HCT116 (cell line): ENCODE measurements at regions not wholly inside any gene's neighbourhood (a gene's known extent, or its start where the extent isn't known, plus 50 kb on each side); places are given as distances from the start of the nearest gene placed in this dataset.

Experiments
- ATAC-seq: fragments of 200-7000 bp; cut with Tn5 transposase; 2 replicates; pipeline ENCODE4 v1.9.1; 2020; ENCODE audit warnings: mild to moderate bottlenecking, moderate library complexity
- BruUV-seq: library from RNA; stranded (reverse); fragments of 400-500 nt; replicated peaks from 2 replicates; lab custom pipeline; 2021; lab: Mats Ljungman, UMichigan
- CTCF ChIA-PET: fragments of 300-600 bp; sonication (Branson Sonifier 250); formaldehyde crosslinking; loops from one replicate; lab custom pipeline; 2021; ENCODE audit warnings: antibody characterized with exemption; lab: Charles Lee
- POLR2A ChIA-PET: fragments of 300-600, 350-600 bp; sonication (Branson Sonifier 250); formaldehyde crosslinking; loops from one replicate; lab custom pipeline; 2021; ENCODE audit warnings: antibody characterized with exemption; lab: Charles Lee
- RAD21 ChIA-PET, 2 experiments: fragments of 300-600 bp; sonication (Branson Sonifier 250); formaldehyde crosslinking; loops; one replicate each; lab custom pipeline; 2023; ENCODE audit warnings: low total read pairs in 2 of 2; ENCODE audit not compliant: uncharacterized antibody in 2 of 2, unreplicated experiment in 2 of 2, low non-redundant PET in 1 of 2; lab: Charles Lee
- DNase-seq: peaks from one replicate; pipeline ENCODE4 v3.0.0-alpha.2; 2010; ENCODE audit warnings: low read depth, low spot score
- H2AFZ ChIP-seq: fragments of 200-600 bp; shearing (Covaris generic), sonication (generic); 2 replicates; pipeline ENCODE4 v1.6.1; 2017; ENCODE audit warnings: low read depth, mixed run types, mixed read lengths, antibody characterized with exemption, low read length; ENCODE audit not compliant: poor library complexity, severe bottlenecking
- H3K27ac ChIP-seq: 2 replicates; pipeline ENCODE4 v1.5.1; 2012; ENCODE audit warnings: low read depth, low read length
- H3K27me3 ChIP-seq: fragments of 200-600 bp; sonication (generic); 2 replicates; pipeline ENCODE4 v1.6.1; 2016; ENCODE audit warnings: mixed run types, low read length, mixed read lengths; ENCODE audit not compliant: insufficient read depth
- H3K36me3 ChIP-seq, 2 experiments: fragments of 200-500 bp in 1 of 2; fragments of 200-600 bp in 1 of 2; sonication (Bioruptor generic) in 1 of 2; sonication (generic) in 1 of 2; 2 replicates each; pipeline versions ENCODE4 v1.5.1 to v1.6.1; 2014 to 2016; ENCODE audit warnings: low read length in 2 of 2, inconsistent platforms in 1 of 2, mixed read lengths in 1 of 2, mixed run types in 1 of 2; ENCODE audit not compliant: insufficient read depth in 2 of 2, control insufficient read depth in 1 of 2
- H3K4me1 ChIP-seq, 2 experiments: fragments of 200-600 bp in 1 of 2; sonication (generic) in 1 of 2; 2 replicates each; pipeline versions ENCODE4 v1.5.1 to v1.6.1; 2012 to 2017; ENCODE audit warnings: low read length in 2 of 2, inconsistent platforms in 1 of 2, mild to moderate bottlenecking in 1 of 2, mixed read lengths in 1 of 2, mixed run types in 1 of 2, moderate library complexity in 1 of 2; ENCODE audit not compliant: insufficient read depth in 2 of 2, control insufficient read depth in 1 of 2
- H3K4me2 ChIP-seq: fragments of 200-600 bp; sonication (generic); 2 replicates; pipeline ENCODE4 v1.6.1; 2017; ENCODE audit warnings: mixed run types, low read length, mixed read lengths
- H3K4me3 ChIP-seq, 2 experiments: fragments of 200-600 bp in 1 of 2; sonication (generic) in 1 of 2; replicated peaks in 1 of 2; 2 replicates each; pipeline ENCODE4 v1.5.1; 2011 to 2016; ENCODE audit warnings: low read length in 2 of 2, control low read depth in 1 of 2, low read depth in 1 of 2, mild to moderate bottlenecking in 1 of 2, mixed read lengths in 1 of 2, mixed run types in 1 of 2
- H3K79me2 ChIP-seq: fragments of 200-600 bp; sonication (generic); 2 replicates; pipeline ENCODE4 v1.6.1; 2017; ENCODE audit warnings: mild to moderate bottlenecking, mixed run types, low read length, moderate library complexity, mixed read lengths; ENCODE audit not compliant: insufficient read depth
- H3K9ac ChIP-seq: fragments of 200-600 bp; sonication (generic); 2 replicates; pipeline ENCODE4 v1.6.1; 2016; ENCODE audit warnings: low read length, mixed read lengths
- H3K9me2 ChIP-seq: fragments of 200-600 bp; sonication (generic), shearing (Covaris generic); 2 replicates; pipeline ENCODE4 v1.6.1; 2017; ENCODE audit warnings: mixed run types, mild to moderate bottlenecking, moderate library complexity; ENCODE audit not compliant: insufficient read depth
- H3K9me3 ChIP-seq, 2 experiments: fragments of 200-500 bp in 1 of 2; fragments of 200-600 bp in 1 of 2; sonication (Bioruptor generic) in 1 of 2; sonication (generic) in 1 of 2; 2 replicates each; pipeline ENCODE4 v1.6.1; 2014 to 2017; ENCODE audit warnings: low read length in 2 of 2, mixed read lengths in 2 of 2, inconsistent platforms in 1 of 2, low read depth in 1 of 2, mild to moderate bottlenecking in 1 of 2, mixed run types in 1 of 2, moderate library complexity in 1 of 2; ENCODE audit not compliant: control insufficient read depth in 1 of 2, insufficient read depth in 1 of 2
- H4K20me1 ChIP-seq: fragments of 200-600 bp; sonication (generic), shearing (Covaris generic); 2 replicates; pipeline ENCODE4 v1.6.1; 2017; ENCODE audit warnings: mixed run types, mild to moderate bottlenecking, moderate library complexity; ENCODE audit not compliant: insufficient read depth
- CBX3 ChIP-seq: IDR thresholded peaks from 2 replicates; pipeline ENCODE4 v1.6.1; 2012; ENCODE audit warnings: low read depth
- EGR1 ChIP-seq: IDR thresholded peaks from 2 replicates; pipeline ENCODE4 v1.6.1; 2012; ENCODE audit warnings: low read depth
- ELF1 ChIP-seq: IDR thresholded peaks from 2 replicates; pipeline ENCODE4 v1.6.1; 2012; ENCODE audit warnings: low read depth, borderline replicate concordance
- EZH2 ChIP-seq: fragments of 200-600 bp; sonication (generic); IDR thresholded peaks from 2 replicates; pipeline ENCODE4 v1.6.1; 2017; ENCODE audit warnings: antibody characterized with exemption, mixed run types
- FOSL1 ChIP-seq: IDR thresholded peaks from 2 replicates; pipeline ENCODE4 v1.6.1; 2012; ENCODE audit warnings: low read depth
- JUND ChIP-seq: IDR thresholded peaks from 2 replicates; pipeline ENCODE4 v1.6.1; 2012
- POLR2A ChIP-seq: IDR thresholded peaks from 2 replicates; pipeline ENCODE4 v1.7.0; 2011; ENCODE audit warnings: borderline replicate concordance; ENCODE audit not compliant: insufficient read depth, insufficient read length; ENCODE audit errors: extremely low read depth
- POLR2AphosphoS5 ChIP-seq: IDR thresholded peaks from 2 replicates; pipeline ENCODE4 v1.6.1; 2011; ENCODE audit warnings: mild to moderate bottlenecking, low read depth, low read length, moderate library complexity
- REST ChIP-seq: IDR thresholded peaks from 2 replicates; pipeline ENCODE4 v1.6.1; 2012; ENCODE audit warnings: low read depth
- SRF ChIP-seq: IDR thresholded peaks from 2 replicates; pipeline ENCODE4 v1.6.1; 2012; ENCODE audit warnings: low read depth
- TCF7L2 ChIP-seq: IDR thresholded peaks from 2 replicates; pipeline ENCODE4 v1.7.0; 2011; ENCODE audit warnings: borderline replicate concordance, inconsistent platforms; ENCODE audit not compliant: insufficient read depth, insufficient read length; ENCODE audit errors: extremely low read depth
- ZFX ChIP-seq: fragments of 450-650 bp; IDR thresholded peaks from 2 replicates; pipeline ENCODE4 v1.6.1; 2017
- ZNF274 ChIP-seq: fragments of 200-500 bp; sonication (Bioruptor generic); IDR thresholded peaks from 2 replicates; pipeline ENCODE4 v1.6.1; 2014; ENCODE audit warnings: mild to moderate bottlenecking, low read depth, low read length, inconsistent platforms
- intact Hi-C: fragments of 100-400 bp; cut with micrococcal nuclease; formaldehyde crosslinking; loops from 2 replicates; pipeline ENCODE4 v1.10.0; 2022
- TF ChIP-seq, protein P1 (sequence below), 3 experiments: fragments of 200-600 bp in 1 of 3; sonication (generic) in 1 of 3; IDR thresholded peaks in 2 of 3; conservative IDR thresholded peaks in 1 of 3; 2 replicates each; pipeline ENCODE4 v1.5.1; 2012 to 2017; ENCODE audit warnings: low read depth in 2 of 3, low read length in 2 of 3, antibody characterized with exemption in 1 of 3, borderline replicate concordance in 1 of 3, control low read depth in 1 of 3, mild to moderate bottlenecking in 1 of 3, mixed read lengths in 1 of 3, mixed run types in 1 of 3, moderate library complexity in 1 of 3; ENCODE audit not compliant: insufficient read depth in 1 of 3

- POLR2A ChIA-PET, result no interaction called here
- peaks cover 5 to 6% of the 10 kb centered on the region in 2 experiments; a peak in 2 of 4 replicates for H3K9me3 ChIP-seq
- ATAC-seq (no peak), DNase-seq (no peak)
- H3K79me2 ChIP-seq, result no peaks in the 10 kb centered on the region
- H3K27ac ChIP-seq, result no peak overlapping the region
- CTCF ChIA-PET, result interaction anchor here (1.3 to 6.7 kb wide), 3 partner anchors 96 to 348 kb away, joined by 3 to 79 read pairs (median 6); no protein-coding TSS in a partner anchor
- no peak overlapping the region for H2AFZ ChIP-seq
- BruUV-seq, result no TSS peak
- no peaks in the 10 kb centered on the region for H4K20me1 ChIP-seq
- RAD21 ChIA-PET, result interaction anchor here in 1 of 2 experiments (0.6 kb wide), 1 partner anchor 150 kb away, joined by 3 read pairs; no protein-coding TSS in a partner anchor
- H3K9me2 ChIP-seq, result no peaks in the 10 kb centered on the region
- TF ChIP-seq POLR2A (no peak), ELF1 (no peak), SRF (no peak), TCF7L2 (no peak), POLR2AphosphoS5 (no peak)
- intact Hi-C loops, result loop anchor here (5.0 kb wide), 2 partner anchors 95 to 230 kb away; no protein-coding TSS in a partner anchor
- H3K36me3 ChIP-seq, result no peaks in the 10 kb centered on the region
- peaks cover 3 to 5% of the 10 kb centered on the region in 2 experiments; a peak in 1 of 4 replicates for H3K4me1 ChIP-seq
- no peak overlapping the region for H3K4me3 ChIP-seq
- H3K9ac ChIP-seq, result no peak overlapping the region
- no peaks in the 10 kb centered on the region; the same call in 1 of the 2 replicates for H3K27me3 ChIP-seq
- no peak overlapping the region for H3K4me2 ChIP-seq
Measured at GRCh38 chr20:22682381-22682780, 98.0 kb upstream of the FOXA2 start.

DNA sequence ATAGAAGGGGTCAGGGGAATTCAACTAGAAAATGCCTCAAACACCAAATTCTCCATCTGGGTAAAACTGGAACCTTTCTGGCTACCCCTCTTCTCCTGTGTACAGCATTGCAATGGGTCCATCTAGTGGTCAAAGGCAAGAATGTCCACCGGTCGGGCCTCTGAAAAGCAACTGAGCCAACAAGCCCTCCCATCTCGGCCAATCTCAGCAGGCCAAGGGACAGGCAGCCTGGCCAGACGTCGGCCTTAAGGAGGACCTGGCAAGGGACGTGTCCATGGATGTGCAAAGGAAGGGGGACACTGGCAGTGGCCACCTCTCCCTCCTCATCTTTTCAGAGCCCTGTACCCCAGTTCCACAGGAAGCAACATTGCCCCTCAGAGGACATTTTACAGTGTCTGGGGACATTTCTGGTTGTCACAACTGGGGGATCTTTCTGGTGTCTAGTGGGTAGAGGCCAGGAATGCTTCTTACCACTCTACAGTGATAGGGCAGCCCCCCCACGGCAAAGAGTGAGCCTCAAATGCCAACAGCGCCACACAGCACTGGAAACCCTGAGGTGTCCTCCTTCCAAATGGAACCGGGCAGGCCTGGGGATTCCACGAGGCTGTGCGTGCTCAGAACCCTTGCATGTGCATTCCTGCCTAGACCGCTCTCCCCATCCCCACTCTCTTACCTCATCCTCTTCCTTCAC, 99.8 kb upstream of the FOXA2 start:
- Histone ChIP-seq H3K4me1 (peaks cover 3 to 5% of the 10 kb centered on the region in 2 experiments; a peak in 1 of 4 replicates), H3K4me2 (peak overlapping the region; percentile 22; the same call in 1 of the 2 replicates), H3K36me3 (no peaks in the 10 kb centered on the region), H3K27me3 (no peaks in the 10 kb centered on the region; the same call in 1 of the 2 replicates), H3K9ac (no peak overlapping the region), H3K4me3 (no peak overlapping the region), H3K79me2 (no peaks in the 10 kb centered on the region), H3K27ac (no peak overlapping the region), H2AFZ (no peak overlapping the region), H3K9me3 (no peaks in the 10 kb centered on the region; a peak in 1 of 4 replicates), H3K9me2 (no peaks in the 10 kb centered on the region), H4K20me1 (no peaks in the 10 kb centered on the region)
- ATAC-seq (peak; percentile 84), DNase-seq (peak; percentile 60)
- POLR2A ChIA-PET, result interaction anchor here (1.2 kb wide), 2 partner anchors 343 to 345 kb away, joined by 5 read pairs; no protein-coding TSS in a partner anchor
- no TSS peak for BruUV-seq
- intact Hi-C loops, result loop anchor here (1.0 to 5.0 kb wide), 4 partner anchors 97 to 345 kb away; no protein-coding TSS in a partner anchor
- RAD21 ChIA-PET, result interaction anchor here in 1 of 2 experiments (0.6 to 1.0 kb wide), 4 partner anchors 343 to 657 kb away, joined by 3 to 4 read pairs (median 3); no protein-coding TSS in a partner anchor
- CTCF ChIA-PET, result interaction anchor here (0.8 to 6.7 kb wide), 6 partner anchors 98 to 965 kb away, joined by 3 to 79 read pairs (median 6); no protein-coding TSS in a partner anchor
- TF ChIP-seq REST (no peak), SRF (no peak), ZFX (no peak), ELF1 (no peak), CBX3 (no peak), EGR1 (no peak), ZNF274 (no peak), EZH2 (no peak), JUND (no peak), FOSL1 (no peak)
- TF ChIP-seq, protein P1, sequence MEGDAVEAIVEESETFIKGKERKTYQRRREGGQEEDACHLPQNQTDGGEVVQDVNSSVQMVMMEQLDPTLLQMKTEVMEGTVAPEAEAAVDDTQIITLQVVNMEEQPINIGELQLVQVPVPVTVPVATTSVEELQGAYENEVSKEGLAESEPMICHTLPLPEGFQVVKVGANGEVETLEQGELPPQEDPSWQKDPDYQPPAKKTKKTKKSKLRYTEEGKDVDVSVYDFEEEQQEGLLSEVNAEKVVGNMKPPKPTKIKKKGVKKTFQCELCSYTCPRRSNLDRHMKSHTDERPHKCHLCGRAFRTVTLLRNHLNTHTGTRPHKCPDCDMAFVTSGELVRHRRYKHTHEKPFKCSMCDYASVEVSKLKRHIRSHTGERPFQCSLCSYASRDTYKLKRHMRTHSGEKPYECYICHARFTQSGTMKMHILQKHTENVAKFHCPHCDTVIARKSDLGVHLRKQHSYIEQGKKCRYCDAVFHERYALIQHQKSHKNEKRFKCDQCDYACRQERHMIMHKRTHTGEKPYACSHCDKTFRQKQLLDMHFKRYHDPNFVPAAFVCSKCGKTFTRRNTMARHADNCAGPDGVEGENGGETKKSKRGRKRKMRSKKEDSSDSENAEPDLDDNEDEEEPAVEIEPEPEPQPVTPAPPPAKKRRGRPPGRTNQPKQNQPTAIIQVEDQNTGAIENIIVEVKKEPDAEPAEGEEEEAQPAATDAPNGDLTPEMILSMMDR (IDR thresholded peaks at IDR 0.05 in 2 of 3, conservative IDR thresholded peaks at IDR 0.05 in 1 of 3; ENCODE audit: borderline replicate concordance in 1 of 3, insufficient read depth in 1 of 3, low read depth in 2 of 3, low read length in 2 of 3), result peak; percentile 79 to 85 (median 80)
